HG03565 (cell line): ENCODE measurements at regions not wholly inside any gene's neighbourhood (a gene's known extent, or its start where the extent isn't known, plus 50 kb on each side); places are given as distances from the start of the nearest gene placed in this dataset.
A peak's percentile ranks its signal among the peaks of the same experiment; 100 is the strongest.

ENCODE experiments used
- ATAC-seq: cut with Tn5 transposase; IDR thresholded peaks from one replicate; pipeline ENCODE4 v1.9.1; 2021; ENCODE audit warnings: mild to moderate bottlenecking, moderate library complexity; ENCODE audit not compliant: unreplicated experiment

DNA sequence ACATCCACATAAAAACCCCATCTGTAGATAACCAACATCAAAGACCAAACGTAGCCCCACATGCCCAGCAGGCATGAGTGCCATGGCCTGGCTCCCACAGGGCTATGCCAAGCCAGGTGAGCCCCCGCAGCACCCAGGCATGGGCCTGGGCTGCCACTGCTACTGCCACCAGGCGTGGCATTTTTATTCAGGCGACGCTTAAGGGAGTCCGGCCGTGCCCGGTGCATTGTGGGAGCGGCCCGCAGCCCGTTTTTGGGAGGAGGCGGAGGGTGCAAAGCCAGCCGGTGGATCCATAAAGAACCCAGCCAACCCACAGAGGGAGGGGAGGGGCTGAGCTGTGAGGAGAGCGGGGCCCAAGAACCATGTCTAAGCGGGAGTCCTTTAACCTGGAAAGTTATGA lies 83.6 kb downstream of the XIST start:
- no peak for ATAC-seq

DNA sequence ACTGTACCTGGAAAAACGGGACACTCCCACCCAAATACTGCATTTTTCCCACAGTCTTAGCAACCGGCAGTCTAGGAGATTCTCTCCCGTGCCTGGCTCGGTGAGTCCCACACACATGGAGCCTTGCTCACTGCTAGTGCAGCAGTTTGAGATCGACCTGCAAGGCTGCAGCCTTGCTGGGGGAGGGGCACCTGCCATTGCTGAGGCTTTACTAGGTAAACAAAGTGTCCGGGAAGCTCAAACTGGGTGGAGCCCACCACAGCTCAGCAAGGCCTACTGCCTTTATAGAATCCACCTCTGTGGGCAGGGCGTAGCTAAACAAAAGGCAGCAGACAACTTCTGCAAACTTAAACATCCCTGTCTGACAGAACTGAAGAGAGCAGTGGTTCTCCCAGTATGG lies 84.4 kb downstream of the XIST start:
- no peak for ATAC-seq

DNA sequence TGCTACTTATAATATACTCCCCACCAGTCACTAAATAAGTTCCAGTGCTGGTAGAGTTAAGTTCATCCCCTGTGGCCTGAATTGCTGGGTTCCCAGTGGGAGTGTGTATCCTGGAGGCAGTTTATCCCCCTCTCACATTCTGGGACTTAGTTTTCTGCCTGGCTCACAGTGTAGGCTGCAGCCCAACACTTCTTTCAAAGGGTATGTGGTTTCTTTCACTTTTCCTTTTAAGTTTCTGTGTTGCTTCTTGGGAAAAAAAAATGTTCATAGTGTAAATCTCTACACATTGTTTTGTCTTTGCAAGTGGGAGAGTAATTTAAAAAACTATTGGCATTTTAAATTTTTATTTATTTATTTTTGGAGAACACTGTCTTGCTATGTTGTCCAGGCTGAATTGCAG lies 85.5 kb downstream of the XIST start:
- ATAC-seq: no peak

DNA sequence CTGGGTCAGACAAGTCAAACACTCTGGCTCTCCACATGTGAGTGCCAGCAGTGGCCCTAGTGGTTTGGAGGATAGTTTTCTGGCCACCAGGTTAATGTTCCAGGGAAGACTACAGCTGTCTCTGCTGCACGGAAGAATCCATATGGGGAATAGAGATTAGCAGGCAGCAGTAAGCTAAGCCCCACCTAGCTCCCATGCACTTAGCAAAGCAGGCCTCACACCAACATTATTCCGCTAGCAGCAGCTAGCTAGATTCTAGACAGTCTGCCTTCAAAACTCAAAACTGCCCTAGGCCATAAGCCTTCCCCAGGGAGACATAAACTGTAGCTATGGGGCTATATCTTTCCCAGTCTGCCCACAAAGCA lies 86.1 kb downstream of the XIST start:
- ATAC-seq: no peak

GRCh38 chrX:73765776-73766430 lies 86.6 kb downstream of the XIST start:
- ATAC-seq: no peak

GRCh38 chrX:73758250-73758649 lies 94.3 kb downstream of the XIST start:
- ATAC-seq: peak; percentile 57
